IgD-negative memory B cell (primary cell): ENCODE measurements at regions not wholly inside any gene's neighbourhood (a gene's known extent, or its start where the extent isn't known, plus 50 kb on each side); places are given as distances from the start of the nearest gene placed in this dataset.

ENCODE experiments used
- H3K27ac Mint-ChIP-seq, 3 donors: one replicate each; pipeline ENCODE4 v1.8.0; 2020 to 2022; ENCODE audit warnings: mild to moderate bottlenecking in 3 of 3, mixed read lengths in 3 of 3, moderate library complexity in 1 of 3
- H3K27me3 Mint-ChIP-seq: one replicate; pipeline ENCODE4 v1.8.0; 2021; ENCODE audit warnings: mixed read lengths
- H3K36me3 Mint-ChIP-seq: one replicate; pipeline ENCODE4 v1.8.0; 2020; ENCODE audit warnings: mild to moderate bottlenecking, mixed read lengths
- H3K4me1 Mint-ChIP-seq, 3 donors: one replicate each; pipeline ENCODE4 v1.8.0; 2020 to 2022; ENCODE audit warnings: mixed read lengths in 3 of 3, mild to moderate bottlenecking in 1 of 3
- H3K4me3 Mint-ChIP-seq, 4 donors: one replicate each; pipeline ENCODE4 v1.8.0; 2020 to 2022; ENCODE audit warnings: mild to moderate bottlenecking in 4 of 4, mixed read lengths in 4 of 4, moderate library complexity in 3 of 4
- H3K9me3 Mint-ChIP-seq, 3 donors: one replicate each; pipeline ENCODE4 v1.8.0; 2020 to 2021; ENCODE audit warnings: mixed read lengths in 3 of 3, mild to moderate bottlenecking in 1 of 3

- H3K27me3 Mint-ChIP-seq = peaks cover 43% of the 10 kb centered on the region
- no peak overlapping the region for H3K27ac Mint-ChIP-seq
- H3K9me3 Mint-ChIP-seq = peaks cover 4 to 8% (median 5%) of the 10 kb centered on the region in 3 donors
- no peaks in the 10 kb centered on the region for H3K36me3 Mint-ChIP-seq
- H3K4me1 Mint-ChIP-seq = peaks cover 0 to 2% (median 1%) of the 10 kb centered on the region in 3 donors
- no peak overlapping the region for H3K4me3 Mint-ChIP-seq
Observed at GRCh38 chr5:176728831-176729251, 81.5 kb upstream of the UNC5A start.

- Mint-ChIP-seq H3K36me3 (no peaks in the 10 kb centered on the region), H3K27me3 (peaks cover 36% of the 10 kb centered on the region), H3K9me3 (peaks cover 4 to 8% (median 5%) of the 10 kb centered on the region in 3 donors), H3K27ac (no peak overlapping the region), H3K4me3 (no peak overlapping the region), H3K4me1 (peaks cover 0 to 2% (median 0%) of the 10 kb centered on the region in 3 donors)
Observed at GRCh38 chr5:176730815-176731475, 79.4 kb upstream of the UNC5A start.

DNA sequence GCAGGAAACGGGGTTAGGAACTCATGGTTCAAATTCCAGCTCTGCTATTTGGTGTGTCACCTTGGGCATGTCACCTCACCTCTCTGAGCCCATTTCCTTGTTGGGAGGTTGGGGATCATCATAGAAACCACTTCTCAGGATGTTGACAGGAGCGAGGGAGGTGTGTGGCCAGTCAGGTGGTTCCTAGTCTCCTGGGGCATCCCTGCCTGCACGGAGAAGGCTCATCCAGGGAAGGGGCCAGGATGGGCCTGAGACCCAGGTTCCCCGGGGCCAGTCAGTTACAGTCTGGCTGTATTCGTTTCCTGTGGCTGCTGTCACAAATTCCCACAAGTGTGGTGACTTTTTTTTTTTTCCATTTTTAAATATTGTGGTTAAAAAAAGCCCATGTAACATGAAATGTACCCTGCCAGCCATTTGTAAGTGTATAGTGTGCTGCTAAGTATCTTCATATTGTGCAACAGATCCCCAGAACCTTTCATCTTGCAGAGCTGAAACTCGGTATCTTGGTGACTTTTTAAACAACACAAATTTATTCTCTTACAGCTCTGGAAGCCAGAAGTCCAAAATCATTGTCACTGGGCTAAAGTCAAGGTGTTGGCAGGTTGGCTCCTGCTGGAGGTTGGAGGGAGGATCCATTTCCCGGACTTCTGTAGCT is 78.7 kb upstream of the UNC5A start:
- Mint-ChIP-seq H3K36me3 (no peaks in the 10 kb centered on the region), H3K4me3 (no peak overlapping the region), H3K27ac (no peak overlapping the region), H3K27me3 (peaks cover 35% of the 10 kb centered on the region), H3K9me3 (peaks cover 4 to 7% (median 5%) of the 10 kb centered on the region in 3 donors), H3K4me1 (peaks cover 0 to 2% (median 0%) of the 10 kb centered on the region in 3 donors)

- Mint-ChIP-seq H3K27ac (no peak overlapping the region), H3K36me3 (peaks cover 2% of the 10 kb centered on the region), H3K4me3 (no peak overlapping the region), H3K9me3 (peaks cover 4 to 6% (median 5%) of the 10 kb centered on the region in 3 donors), H3K27me3 (peaks cover 37% of the 10 kb centered on the region), H3K4me1 (no peaks in the 10 kb centered on the region)
Observed at GRCh38 chr5:176732306-176732705, 78.1 kb upstream of the UNC5A start.

DNA sequence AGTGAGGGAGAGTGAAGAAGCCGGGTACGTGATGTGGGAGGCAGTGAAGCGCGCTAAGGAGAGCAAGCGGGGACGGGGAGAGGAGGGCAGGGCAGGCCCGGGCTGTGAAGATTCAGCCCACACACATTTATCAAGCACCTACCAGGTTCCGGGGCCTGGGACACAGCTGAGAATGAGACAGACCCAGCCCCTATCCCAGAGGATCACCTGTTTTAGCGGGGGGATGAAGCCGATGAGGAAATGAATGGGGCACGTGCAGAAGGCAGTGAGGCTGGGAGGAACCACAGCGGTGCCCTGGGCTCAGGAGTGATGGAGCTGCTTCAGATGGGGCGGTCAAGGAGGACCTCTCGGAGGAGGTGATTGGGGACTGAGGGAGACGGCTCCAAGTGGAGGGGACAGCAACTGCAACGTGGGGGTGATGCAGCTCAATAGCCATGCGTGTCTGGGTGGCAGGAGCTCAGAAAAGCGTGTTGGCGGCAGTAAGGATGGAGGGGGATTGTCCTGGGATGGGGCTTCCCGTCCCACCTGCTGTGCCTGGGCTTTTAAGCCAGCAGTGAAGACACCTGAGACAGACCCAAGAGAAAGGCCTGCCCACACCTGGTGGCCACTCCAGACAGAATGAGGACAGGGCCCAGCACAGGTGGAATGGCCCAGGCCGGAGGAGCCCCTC is 77.5 kb upstream of the UNC5A start:
- H3K9me3 Mint-ChIP-seq = peaks cover 4 to 6% (median 5%) of the 10 kb centered on the region in 3 donors
- H3K4me3 Mint-ChIP-seq = no peak overlapping the region
- H3K27me3 Mint-ChIP-seq = peaks cover 33% of the 10 kb centered on the region
- H3K27ac Mint-ChIP-seq = no peak overlapping the region
- peaks cover 2% of the 10 kb centered on the region for H3K36me3 Mint-ChIP-seq
- no peaks in the 10 kb centered on the region for H3K4me1 Mint-ChIP-seq

GRCh38 chr5:176733406-176734262 is 76.7 kb upstream of the UNC5A start:
- H3K27ac Mint-ChIP-seq = no peak overlapping the region
- no peak overlapping the region for H3K4me3 Mint-ChIP-seq
- H3K4me1 Mint-ChIP-seq = no peaks in the 10 kb centered on the region
- peaks cover 32% of the 10 kb centered on the region for H3K27me3 Mint-ChIP-seq
- peaks cover 4 to 6% (median 5%) of the 10 kb centered on the region in 3 donors for H3K9me3 Mint-ChIP-seq
- H3K36me3 Mint-ChIP-seq = peaks cover 2% of the 10 kb centered on the region

DNA sequence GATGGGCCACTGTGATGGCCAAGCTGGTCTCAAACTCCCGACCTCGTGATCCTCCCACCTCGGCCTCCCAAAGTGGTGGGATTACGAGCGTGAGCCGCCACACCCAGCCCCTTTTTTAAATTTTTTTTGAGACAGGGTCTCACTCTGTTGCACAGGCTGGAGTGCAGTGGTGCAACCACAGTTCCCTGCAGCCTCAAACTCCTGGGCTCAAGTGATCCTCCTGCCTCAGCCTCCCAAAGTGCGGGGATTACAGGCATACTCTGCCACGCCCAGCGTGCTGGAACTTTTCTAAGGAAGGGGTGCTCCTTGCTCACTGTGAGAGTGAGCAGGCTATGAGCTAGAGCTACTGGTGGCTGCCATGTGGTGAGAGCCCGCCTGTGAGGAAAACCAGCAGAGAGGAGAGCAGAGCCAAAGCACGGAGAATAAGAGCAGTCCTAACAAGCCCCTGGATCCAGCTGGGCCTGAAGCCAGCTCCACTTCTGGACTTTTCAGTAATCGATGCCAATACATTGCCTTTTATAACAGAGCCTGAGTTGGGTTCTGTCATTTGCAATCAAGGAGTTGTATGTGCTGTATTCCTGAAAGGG is 75.5 kb upstream of the UNC5A start:
- peaks cover 32% of the 10 kb centered on the region for H3K27me3 Mint-ChIP-seq
- no peak overlapping the region for H3K4me3 Mint-ChIP-seq
- H3K27ac Mint-ChIP-seq = peak overlapping the region in 1 of 3 donors; percentile 28
- H3K9me3 Mint-ChIP-seq = peaks cover 4 to 6% (median 5%) of the 10 kb centered on the region in 3 donors
- H3K4me1 Mint-ChIP-seq = no peaks in the 10 kb centered on the region
- H3K36me3 Mint-ChIP-seq = peaks cover 2% of the 10 kb centered on the region

GRCh38 chr5:176735383-176736265 is 74.7 kb upstream of the UNC5A start:
- H3K4me1 Mint-ChIP-seq = no peaks in the 10 kb centered on the region
- peak overlapping the region in 1 of 3 donors; percentile 28 for H3K27ac Mint-ChIP-seq

DNA sequence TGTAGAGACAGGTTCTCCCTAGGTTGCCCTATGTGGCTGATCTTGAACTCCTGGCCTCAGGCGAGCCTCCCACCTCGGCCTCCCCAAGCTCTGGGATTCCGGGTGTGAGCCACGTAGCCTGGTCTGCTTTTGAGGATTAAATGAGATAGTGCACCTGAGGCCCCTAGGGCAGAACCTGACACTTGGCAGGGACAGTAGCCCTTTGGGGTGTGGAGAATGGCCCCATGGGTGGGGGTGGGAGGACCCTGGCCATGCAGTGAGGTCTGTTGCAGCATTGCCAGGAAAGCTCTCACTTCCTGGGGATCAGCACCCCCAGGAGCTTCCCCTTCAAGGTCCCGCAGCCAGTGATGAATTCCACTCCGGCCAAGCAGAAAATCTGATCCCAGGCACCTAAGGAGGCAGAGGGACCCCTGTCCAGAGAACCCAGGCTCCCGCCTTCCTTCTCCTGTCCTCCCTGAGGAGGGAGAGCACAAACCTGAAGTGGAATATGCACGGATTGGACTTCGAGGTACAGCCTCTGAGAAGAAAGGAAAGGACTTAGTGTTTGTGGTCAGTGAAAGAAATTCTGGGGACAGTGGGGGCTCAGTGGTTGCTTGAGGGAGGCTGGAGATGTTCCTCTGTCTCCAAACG is 73.9 kb upstream of the UNC5A start:
- peaks cover 36% of the 10 kb centered on the region for H3K27me3 Mint-ChIP-seq
- H3K4me1 Mint-ChIP-seq = no peaks in the 10 kb centered on the region
- H3K36me3 Mint-ChIP-seq = peaks cover 2% of the 10 kb centered on the region
- no peaks in the 10 kb centered on the region for H3K9me3 Mint-ChIP-seq
- H3K27ac Mint-ChIP-seq = no peak overlapping the region
- H3K4me3 Mint-ChIP-seq = no peak overlapping the region

More at GRCh38 chr5:176735383-176736265, 74.7 kb upstream of the UNC5A start:
- H3K4me3 Mint-ChIP-seq = no peak overlapping the region
- H3K36me3 Mint-ChIP-seq = peaks cover 2% of the 10 kb centered on the region
- peaks cover 39% of the 10 kb centered on the region for H3K27me3 Mint-ChIP-seq
- peaks cover 3 to 5% (median 4%) of the 10 kb centered on the region in 3 donors for H3K9me3 Mint-ChIP-seq

DNA sequence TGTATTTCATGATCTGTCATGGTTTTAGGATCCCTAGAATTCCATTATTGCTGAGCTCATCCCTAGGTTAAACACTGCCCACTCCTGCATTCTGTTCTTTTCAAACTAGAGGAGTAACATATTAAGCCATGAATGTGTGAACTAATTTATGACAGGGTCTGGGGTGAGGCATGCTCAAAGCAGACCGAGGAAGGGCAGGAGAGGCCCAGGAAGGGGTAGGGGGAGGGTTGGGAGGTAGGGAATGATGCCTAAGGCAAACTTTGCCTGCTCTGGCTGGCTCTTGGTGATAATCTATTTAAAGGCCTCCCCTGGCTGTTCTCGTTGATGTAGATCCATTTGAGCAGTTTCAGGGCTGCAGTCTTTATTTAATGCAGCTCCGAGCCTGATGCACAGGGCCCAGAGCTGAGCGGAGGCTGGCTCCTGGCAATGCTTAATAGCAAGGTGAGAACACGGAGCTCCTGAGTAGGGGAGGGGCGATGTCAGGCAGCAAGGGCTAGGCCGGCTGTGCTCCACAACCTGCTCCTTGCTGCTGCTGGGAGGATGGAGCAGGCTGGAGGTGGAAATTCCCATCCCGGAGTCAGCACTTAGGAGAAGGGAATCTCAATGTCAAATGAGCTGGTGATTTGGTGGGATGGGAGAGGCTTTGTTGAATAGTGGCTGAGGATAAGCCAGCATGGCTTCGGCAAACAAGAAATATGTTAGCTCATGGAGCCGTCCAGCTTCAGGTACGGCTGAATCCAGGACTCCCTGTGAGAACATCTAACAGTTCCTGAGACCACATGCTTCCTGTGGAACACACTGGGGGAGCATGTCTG is 73.2 kb upstream of the UNC5A start:
- peak overlapping the region in 1 of 3 donors; percentile 61 for H3K27ac Mint-ChIP-seq
- no peak overlapping the region for H3K4me3 Mint-ChIP-seq
- H3K27me3 Mint-ChIP-seq = peaks cover 35% of the 10 kb centered on the region
- H3K9me3 Mint-ChIP-seq = no peaks in the 10 kb centered on the region
- H3K4me1 Mint-ChIP-seq = peaks cover 0 to 2% (median under 1%) of the 10 kb centered on the region in 3 donors
- H3K36me3 Mint-ChIP-seq = peaks cover 2% of the 10 kb centered on the region

GRCh38 chr5:176737746-176738636 is 72.4 kb upstream of the UNC5A start:
- Mint-ChIP-seq H3K4me1 (peaks cover 3 to 5% (median 4%) of the 10 kb centered on the region in 3 donors), H3K4me3 (no peak overlapping the region), H3K27me3 (peaks cover 41% of the 10 kb centered on the region), H3K27ac (no peak overlapping the region), H3K9me3 (no peaks in the 10 kb centered on the region), H3K36me3 (peaks cover 2% of the 10 kb centered on the region)
